IMR-90 (cell line): ENCODE measurements at regions not wholly inside any gene's neighbourhood (a gene's known extent, or its start where the extent isn't known, plus 50 kb on each side); places are given as distances from the start of the nearest gene placed in this dataset.

Source experiments
- ATAC-seq: fragments of 200-7000 bp; cut with Tn5 transposase; 2 replicates; pipeline ENCODE4 v1.9.1; 2020; ENCODE audit warnings: low read depth, mild to moderate bottlenecking, moderate library complexity
- BruUV-seq: library from RNA; stranded (reverse); fragments of 400-500 nt; replicated peaks from 2 replicates; lab custom pipeline; 2021; lab: Mats Ljungman, UMichigan
- CTCF ChIA-PET: fragments of 300-600 bp; formaldehyde crosslinking; extraction: SDS; loops from one replicate; lab custom pipeline; 2021; ENCODE audit warnings: antibody characterized with exemption; lab: Yijun Ruan, JAX
- POLR2A ChIA-PET: fragments of 300-600 bp; sonication (Branson Sonifier 250); formaldehyde crosslinking; loops from one replicate; lab custom pipeline; 2022; ENCODE audit warnings: antibody characterized with exemption; ENCODE audit not compliant: unreplicated experiment; lab: Charles Lee
- DNase-seq: peaks from one replicate; pipeline ENCODE4 v3.0.0; 2013
- H2AFZ ChIP-seq: replicated peaks from 2 replicates; pipeline ENCODE3; 2013; ENCODE audit warnings: low read length, mild to moderate bottlenecking; ENCODE audit not compliant: poor library complexity
- H2AK5ac ChIP-seq: 2 replicates; pipeline ENCODE4 v1.6.1; 2013; ENCODE audit warnings: low read depth, low read length, inconsistent platforms
- H2AK9ac ChIP-seq: replicated peaks from 2 replicates; pipeline ENCODE3; 2013; ENCODE audit warnings: mild to moderate bottlenecking, low read depth, low read length, moderate library complexity; ENCODE audit not compliant: poor library complexity
- H2BK120ac ChIP-seq: 2 replicates; pipeline ENCODE4 v1.6.1; 2013; ENCODE audit warnings: low read depth, low read length, inconsistent platforms
- H2BK15ac ChIP-seq: 3 replicates; pipeline ENCODE4 v1.6.1; 2013; ENCODE audit warnings: low read depth, low read length, inconsistent platforms
- H2BK20ac ChIP-seq: 2 replicates; pipeline ENCODE4 v1.6.1; 2013; ENCODE audit warnings: low read depth, mild to moderate bottlenecking, inconsistent platforms, low read length, moderate library complexity
- H2BK5ac ChIP-seq: 2 replicates; pipeline ENCODE4 v1.6.1; 2013; ENCODE audit warnings: mild to moderate bottlenecking, low read depth, low read length, inconsistent platforms; ENCODE audit not compliant: poor library complexity, severe bottlenecking
- H3K14ac ChIP-seq: replicated peaks from 2 replicates; pipeline ENCODE4 v1.6.1; 2013; ENCODE audit warnings: low read depth, low read length, inconsistent platforms
- H3K18ac ChIP-seq: 2 replicates; pipeline ENCODE4 v1.6.1; 2013; ENCODE audit warnings: low read depth, low read length, control low read depth
- H3K23ac ChIP-seq: 2 replicates; pipeline ENCODE4 v1.6.1; 2013; ENCODE audit warnings: low read depth, low read length, inconsistent platforms
- H3K27ac ChIP-seq: 2 replicates; pipeline ENCODE4 v1.5.1; 2013; ENCODE audit warnings: mild to moderate bottlenecking, control low read depth, low read length; ENCODE audit not compliant: insufficient read depth
- H3K27me3 ChIP-seq: 2 replicates; pipeline ENCODE4 v1.6.1; 2013; ENCODE audit warnings: low read length; ENCODE audit not compliant: control insufficient read depth, insufficient read depth
- H3K36me3 ChIP-seq: 2 replicates; pipeline ENCODE4 v1.6.1; 2013; ENCODE audit warnings: low read length, mixed read lengths; ENCODE audit not compliant: control insufficient read depth, insufficient read depth
- H3K4ac ChIP-seq: 2 replicates; pipeline ENCODE4 v1.6.1; 2013; ENCODE audit warnings: low read depth, low read length, inconsistent platforms
- H3K4me1 ChIP-seq: 2 replicates; pipeline ENCODE4 v1.6.1; 2013; ENCODE audit warnings: low read length, mixed read lengths; ENCODE audit not compliant: control insufficient read depth, insufficient read depth
- H3K4me2 ChIP-seq: 2 replicates; pipeline ENCODE4 v1.6.1; 2013; ENCODE audit warnings: low read depth, mild to moderate bottlenecking, control low read depth, low read length, moderate library complexity
- H3K4me3 ChIP-seq: 2 replicates; pipeline ENCODE4 v1.5.1; 2013; ENCODE audit warnings: low read depth, mild to moderate bottlenecking, control low read depth, low read length, moderate library complexity; ENCODE audit not compliant: insufficient read depth
- H3K56ac ChIP-seq: 2 replicates; pipeline ENCODE4 v1.6.1; 2013; ENCODE audit warnings: low read length, inconsistent platforms; ENCODE audit not compliant: insufficient read depth; ENCODE audit errors: extremely low read depth
- H3K79me1 ChIP-seq, 2 experiments: 2 replicates each; pipeline ENCODE4 v1.6.1; 2013; ENCODE audit warnings: low read length in 2 of 2, inconsistent platforms in 1 of 2, low read depth in 1 of 2
- H3K9ac ChIP-seq: 2 replicates; pipeline ENCODE4 v1.6.1; 2013; ENCODE audit warnings: low read depth, low read length, control low read depth
- H3K9me1 ChIP-seq: 2 replicates; pipeline ENCODE4 v1.6.1; 2013; ENCODE audit warnings: low read length, inconsistent platforms; ENCODE audit not compliant: insufficient read depth
- H3K9me3 ChIP-seq: 2 replicates; pipeline ENCODE4 v1.6.1; 2013; ENCODE audit warnings: low read length; ENCODE audit not compliant: control insufficient read depth, insufficient read depth
- H4K20me1 ChIP-seq: 2 replicates; pipeline ENCODE4 v1.6.1; 2013; ENCODE audit warnings: low read length, inconsistent platforms; ENCODE audit not compliant: insufficient read depth
- H4K5ac ChIP-seq: 2 replicates; pipeline ENCODE4 v1.6.1; 2013; ENCODE audit warnings: mild to moderate bottlenecking, low read depth, low read length, control low read depth
- H4K8ac ChIP-seq, 2 experiments: 2 replicates each; pipeline ENCODE4 v1.6.1; 2013; ENCODE audit warnings: low read depth in 2 of 2, low read length in 2 of 2, control low read depth in 1 of 2, inconsistent platforms in 1 of 2
- H4K91ac ChIP-seq: 2 replicates; pipeline ENCODE4 v1.6.1; 2013; ENCODE audit warnings: low read depth, low read length, inconsistent platforms; ENCODE audit not compliant: insufficient read depth
- CEBPB ChIP-seq: IDR thresholded peaks from 2 replicates; pipeline ENCODE4 v1.6.1; 2012; ENCODE audit warnings: low read depth, low read length, improper control_type of control experiment
- CHD1 ChIP-seq: IDR thresholded peaks from 2 replicates; pipeline ENCODE4 v1.6.1; 2012; ENCODE audit warnings: low read depth, low read length, improper control_type of control experiment
- CTCF ChIP-seq: conservative IDR thresholded peaks from 2 replicates; pipeline ENCODE4 v1.5.1; 2012; ENCODE audit warnings: mild to moderate bottlenecking, low read depth, low read length, improper control_type of control experiment
- ELK1 ChIP-seq: fragments of 150-350 bp; IDR thresholded peaks from 2 replicates; pipeline ENCODE4 v1.6.1; 2016; ENCODE audit warnings: low read depth, mild to moderate bottlenecking, low read length, moderate library complexity, borderline replicate concordance
- FOS ChIP-seq: fragments of 150-350 bp; IDR thresholded peaks from 2 replicates; pipeline ENCODE4 v1.6.1; 2016; ENCODE audit warnings: low read depth, low read length
- MXI1 ChIP-seq: IDR thresholded peaks from 2 replicates; pipeline ENCODE4 v1.6.1; 2012; ENCODE audit warnings: low read depth, mild to moderate bottlenecking, low read length, moderate library complexity, borderline replicate concordance
- NFE2L2 ChIP-seq: fragments of 150-350 bp; IDR thresholded peaks from 2 replicates; pipeline ENCODE4 v1.6.1; 2016; ENCODE audit warnings: low read depth, mild to moderate bottlenecking, low read length
- POLR2A ChIP-seq: IDR thresholded peaks from 2 replicates; pipeline ENCODE4 v1.6.1; 2012; ENCODE audit warnings: mild to moderate bottlenecking, low read depth, low read length
- RCOR1 ChIP-seq: IDR thresholded peaks from 2 replicates; pipeline ENCODE4 v1.6.1; 2012; ENCODE audit warnings: mild to moderate bottlenecking, low read length, improper control_type of control experiment; ENCODE audit not compliant: insufficient replicate concordance
- RFX5 ChIP-seq: IDR thresholded peaks from 2 replicates; pipeline ENCODE4 v1.8.0; 2012; ENCODE audit warnings: low read depth, mild to moderate bottlenecking, low read length, moderate library complexity
- SMC3 ChIP-seq: fragments of 150-350 bp; IDR thresholded peaks from 2 replicates; pipeline ENCODE4 v1.6.1; 2016; ENCODE audit warnings: low read depth, mild to moderate bottlenecking, antibody characterized with exemption, low read length, moderate library complexity
- USF2 ChIP-seq: fragments of 150-350 bp; IDR thresholded peaks from 2 replicates; pipeline ENCODE4 v1.6.1; 2017; ENCODE audit warnings: mild to moderate bottlenecking, antibody characterized with exemption, low read length, low read depth
- WGBS, 2 experiments: methylation state at CpG; one replicate each; pipeline versions ENCODE4 v1.1.5 to v1.1.7; 2013; ENCODE audit warnings: missing lambda C conversion rate in 2 of 2; ENCODE audit not compliant: insufficient read length in 1 of 2; ENCODE audit errors: extremely low coverage in 2 of 2; 5-methylcytosine and 5-hydroxymethylcytosine counted together
- dilution Hi-C: fragments of 300-500 bp; cut with HindIII; formaldehyde crosslinking; loops from one replicate; pipeline ENCODE4 v1.14.3; 2018; ENCODE audit warnings: low sequenced_read_pairs; ENCODE audit not compliant: unreplicated experiment
- in situ Hi-C: fragments of 300-500 bp; cut with MboI; formaldehyde crosslinking; loops from 3 replicates; pipeline ENCODE4 v1.14.3; 2019; ENCODE audit warnings: low sequenced_read_pairs, inconsistent platforms, mixed read lengths
- intact Hi-C: fragments of 100-400 bp; cut with micrococcal nuclease; formaldehyde crosslinking; loops from 2 replicates; pipeline ENCODE4 v1.10.0; 2022

DNA sequence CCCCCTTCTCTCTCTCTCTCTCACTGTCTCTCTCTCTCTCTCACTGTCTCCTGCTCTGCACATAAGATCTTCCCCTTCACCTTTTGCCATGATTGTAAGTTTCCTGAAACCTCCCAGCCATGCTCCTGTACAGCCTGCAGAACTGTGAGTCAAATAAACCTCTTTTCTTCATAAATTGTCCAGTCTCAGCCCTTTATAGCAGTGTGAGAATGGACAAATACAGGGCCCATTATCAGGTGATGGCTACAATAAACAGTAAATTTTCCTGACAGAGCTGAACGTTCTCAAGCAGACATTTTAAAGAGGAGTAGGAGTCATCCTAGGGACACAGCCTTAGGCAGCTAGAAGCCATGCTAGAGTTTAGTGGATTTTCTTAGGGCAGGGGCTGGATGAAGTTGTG lies 1679.7 kb upstream of the B3GALT2 start:
- no peak overlapping the region for H4K8ac ChIP-seq
- no peaks in the 10 kb centered on the region for H3K27me3 ChIP-seq
- H4K20me1 ChIP-seq, result no peaks in the 10 kb centered on the region
- no peaks in the 10 kb centered on the region for H3K9me3 ChIP-seq
- in situ Hi-C loops (no loop called here), intact Hi-C loops (no loop called here), dilution Hi-C loops (no loop called here)
- H3K4me1 ChIP-seq, result no peaks in the 10 kb centered on the region
- no peak overlapping the region for H3K4ac ChIP-seq
- TF ChIP-seq CTCF, result no peak
- TF ChIP-seq NFE2L2, result no peak
- TF ChIP-seq RFX5, result no peak
- TF ChIP-seq SMC3, result no peak
- no peak for TF ChIP-seq USF2
- no peak for TF ChIP-seq CHD1
- TF ChIP-seq MXI1, result no peak
- no peak for TF ChIP-seq FOS
- no peak for TF ChIP-seq CEBPB
- TF ChIP-seq ELK1, result no peak
- no peak for TF ChIP-seq RCOR1
- TF ChIP-seq POLR2A, result no peak
- H2AK5ac ChIP-seq, result no peak overlapping the region
- H4K5ac ChIP-seq, result no peak overlapping the region
- H3K56ac ChIP-seq, result no peak overlapping the region
- no peak overlapping the region for H3K4me3 ChIP-seq
- H2BK20ac ChIP-seq, result no peak overlapping the region
- no peak for DNase-seq
- no TSS peak for BruUV-seq
- no peak for ATAC-seq
- H2AK9ac ChIP-seq, result no peak overlapping the region
- POLR2A ChIA-PET, result no interaction called here
- no peak overlapping the region for H3K23ac ChIP-seq
- no peak overlapping the region for H3K18ac ChIP-seq
- H3K14ac ChIP-seq, result no peak overlapping the region
- no peak overlapping the region for H2AFZ ChIP-seq
- no peak overlapping the region for H3K9ac ChIP-seq
- no CpG with 5 or more reads among the region's 1 CpG for WGBS, 2 experiments
- no peak overlapping the region for H3K27ac ChIP-seq
- no peak overlapping the region for H4K91ac ChIP-seq
- no peak overlapping the region for H2BK15ac ChIP-seq
- no peaks in the 10 kb centered on the region for H3K36me3 ChIP-seq
- H3K4me2 ChIP-seq, result no peak overlapping the region
- H3K9me1 ChIP-seq, result no peaks in the 10 kb centered on the region
- no peak overlapping the region for H2BK5ac ChIP-seq
- no peaks in the 10 kb centered on the region for H3K79me1 ChIP-seq
- H2BK120ac ChIP-seq, result no peak overlapping the region
- CTCF ChIA-PET, result no interaction called here
